DLD1 (cell line): ENCODE measurements at regions not wholly inside any gene's neighbourhood (a gene's known extent, or its start where the extent isn't known, plus 50 kb on each side); places are given as distances from the start of the nearest gene placed in this dataset.

Experiments used
- in situ Hi-C: cut with HindIII; loops from 2 replicates; pipeline ENCODE4 v1.10.0; 2017; ENCODE audit warnings: low sequenced_read_pairs

GRCh38 chr15:35596285-35596684 lies 50.3 kb upstream of the DPH6 start:
- in situ Hi-C loops, result no loop called here

- in situ Hi-C loops, result no loop called here
These were observed 56.9 kb upstream of the DPH6 start for GRCh38 chr15:35602836-35603235.

- in situ Hi-C loops, result no loop called here
These were observed 57.3 kb upstream of the DPH6 start for GRCh38 chr15:35603301-35603700.

- in situ Hi-C loops, result no loop called here
These were observed 57.9 kb upstream of the DPH6 start for GRCh38 chr15:35603856-35604255.

GRCh38 chr15:35605764-35606449 lies 59.9 kb upstream of the DPH6 start:
- in situ Hi-C loops, result no loop called here

- in situ Hi-C loops, result no loop called here
These were observed 60.5 kb upstream of the DPH6 start for GRCh38 chr15:35606450-35606779.

GRCh38 chr15:35616498-35617271 lies 70.7 kb upstream of the DPH6 start:
- in situ Hi-C loops, result no loop called here

- in situ Hi-C loops, result no loop called here
These were observed 72.6 kb upstream of the DPH6 start for GRCh38 chr15:35618260-35619188.

GRCh38 chr15:35622641-35623340 lies 76.8 kb upstream of the DPH6 start:
- in situ Hi-C loops, result no loop called here

GRCh38 chr15:35624881-35625280 lies 78.9 kb upstream of the DPH6 start:
- in situ Hi-C loops, result no loop called here

GRCh38 chr15:35626571-35627318 lies 80.8 kb upstream of the DPH6 start:
- in situ Hi-C loops, result no loop called here

GRCh38 chr15:35627696-35628095 lies 81.7 kb upstream of the DPH6 start:
- in situ Hi-C loops, result no loop called here

- in situ Hi-C loops, result no loop called here
These were observed 83.8 kb upstream of the DPH6 start for GRCh38 chr15:35629766-35630165.

- in situ Hi-C loops, result no loop called here
These were observed 84.6 kb upstream of the DPH6 start for GRCh38 chr15:35630532-35630931.

GRCh38 chr15:35630985-35631384 lies 85.0 kb upstream of the DPH6 start:
- in situ Hi-C loops, result no loop called here

- in situ Hi-C loops, result no loop called here
These were observed 87.7 kb upstream of the DPH6 start for GRCh38 chr15:35633677-35634076.

GRCh38 chr15:35646790-35647189 lies 100.8 kb upstream of the DPH6 start:
- in situ Hi-C loops, result no loop called here

GRCh38 chr15:35647303-35647702 lies 101.3 kb upstream of the DPH6 start:
- in situ Hi-C loops, result no loop called here

- in situ Hi-C loops, result no loop called here
These were observed 103.0 kb upstream of the DPH6 start for GRCh38 chr15:35648941-35649340.

- in situ Hi-C loops, result no loop called here
These were observed 103.6 kb upstream of the DPH6 start for GRCh38 chr15:35649575-35649974.
